Fibroblast of mammary gland (primary cell): ENCODE measurements at regions not wholly inside any gene's neighbourhood (a gene's known extent, or its start where the extent isn't known, plus 50 kb on each side); places are given as distances from the start of the nearest gene placed in this dataset.

Source experiments
- DNase-seq: peaks from one replicate; pipeline ENCODE4 v3.0.0-alpha.2; 2010; ENCODE audit warnings: low read depth
- H3K4me3 ChIP-seq: 2 replicates; pipeline ENCODE4 v1.5.1; 2011; ENCODE audit warnings: low read depth, mild to moderate bottlenecking, low read length, moderate library complexity; ENCODE audit not compliant: control insufficient read depth
- TF ChIP-seq, protein P1 (sequence below): conservative IDR thresholded peaks from 2 replicates; pipeline ENCODE4 v1.5.1; 2011; ENCODE audit warnings: low read depth, low read length, inconsistent platforms; ENCODE audit not compliant: control insufficient read depth, insufficient read depth

- DNase-seq = no peak
- TF ChIP-seq, protein P1, sequence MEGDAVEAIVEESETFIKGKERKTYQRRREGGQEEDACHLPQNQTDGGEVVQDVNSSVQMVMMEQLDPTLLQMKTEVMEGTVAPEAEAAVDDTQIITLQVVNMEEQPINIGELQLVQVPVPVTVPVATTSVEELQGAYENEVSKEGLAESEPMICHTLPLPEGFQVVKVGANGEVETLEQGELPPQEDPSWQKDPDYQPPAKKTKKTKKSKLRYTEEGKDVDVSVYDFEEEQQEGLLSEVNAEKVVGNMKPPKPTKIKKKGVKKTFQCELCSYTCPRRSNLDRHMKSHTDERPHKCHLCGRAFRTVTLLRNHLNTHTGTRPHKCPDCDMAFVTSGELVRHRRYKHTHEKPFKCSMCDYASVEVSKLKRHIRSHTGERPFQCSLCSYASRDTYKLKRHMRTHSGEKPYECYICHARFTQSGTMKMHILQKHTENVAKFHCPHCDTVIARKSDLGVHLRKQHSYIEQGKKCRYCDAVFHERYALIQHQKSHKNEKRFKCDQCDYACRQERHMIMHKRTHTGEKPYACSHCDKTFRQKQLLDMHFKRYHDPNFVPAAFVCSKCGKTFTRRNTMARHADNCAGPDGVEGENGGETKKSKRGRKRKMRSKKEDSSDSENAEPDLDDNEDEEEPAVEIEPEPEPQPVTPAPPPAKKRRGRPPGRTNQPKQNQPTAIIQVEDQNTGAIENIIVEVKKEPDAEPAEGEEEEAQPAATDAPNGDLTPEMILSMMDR = no peak
- no peak overlapping the region for H3K4me3 ChIP-seq
These were observed 366.6 kb downstream of the METTL4 start for GRCh38 chr18:2204736-2205135.

DNA sequence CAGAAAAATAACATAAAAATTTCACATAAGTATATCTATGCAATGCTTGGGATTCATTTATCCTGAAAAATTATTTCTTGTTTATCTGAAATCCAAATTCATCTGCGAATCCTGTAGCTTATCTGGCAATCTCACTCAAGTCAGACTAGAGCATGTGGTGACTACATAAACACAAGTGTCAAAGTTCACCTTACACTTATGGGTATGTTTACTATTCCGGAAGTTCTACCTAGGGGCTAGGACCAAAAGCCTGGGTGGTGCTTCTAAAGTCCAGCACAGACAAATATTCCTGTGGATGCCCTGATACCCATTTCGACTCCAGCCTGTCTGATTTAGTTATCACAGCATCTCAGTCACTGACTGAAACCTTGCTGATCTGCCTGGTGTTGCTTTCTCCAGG lies 364.0 kb downstream of the METTL4 start:
- no peak overlapping the region for H3K4me3 ChIP-seq
- TF ChIP-seq, protein P1 = no peak
- DNase-seq = no peak

- TF ChIP-seq, protein P1 = no peak
- no peak for DNase-seq
These were observed 358.6 kb downstream of the METTL4 start for GRCh38 chr18:2212598-2213205.

GRCh38 chr18:2213905-2214304 lies 357.4 kb downstream of the METTL4 start:
- TF ChIP-seq, protein P1 = no peak
- no peak for DNase-seq
- no peak overlapping the region for H3K4me3 ChIP-seq

More at GRCh38 chr18:2212598-2213205, 358.6 kb downstream of the METTL4 start:
- no peak overlapping the region for H3K4me3 ChIP-seq

GRCh38 chr18:2217356-2217755 lies 353.9 kb downstream of the METTL4 start:
- no peak for DNase-seq
- no peak overlapping the region for H3K4me3 ChIP-seq
- TF ChIP-seq, protein P1 = no peak

DNA sequence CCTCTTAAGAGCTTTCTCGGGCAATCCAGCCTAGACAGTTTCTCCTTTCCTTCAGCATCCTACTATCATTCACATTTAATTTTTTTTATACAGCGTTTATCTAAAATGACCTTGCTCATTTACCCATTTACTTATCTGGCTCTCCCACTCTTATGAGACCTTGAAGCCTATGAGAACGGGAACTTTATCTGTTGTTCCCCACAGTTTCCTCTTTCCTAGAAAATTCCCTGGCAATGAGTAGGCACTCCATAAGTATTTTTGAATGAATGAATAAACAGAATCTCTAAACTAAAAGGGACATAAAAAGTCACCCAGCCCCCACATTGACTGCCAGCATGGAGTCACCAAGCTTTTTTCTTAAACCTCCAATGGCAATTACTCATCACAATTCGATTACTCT lies 353.2 kb downstream of the METTL4 start:
- no peak for DNase-seq
- H3K4me3 ChIP-seq = no peak overlapping the region
- TF ChIP-seq, protein P1 = no peak

- DNase-seq = no peak
- H3K4me3 ChIP-seq = no peak overlapping the region
- TF ChIP-seq, protein P1 = no peak
These were observed 351.6 kb downstream of the METTL4 start for GRCh38 chr18:2219706-2220105.
